ENCODE measurements at regions not wholly inside any gene's neighbourhood (a gene's known extent, or its start where the extent isn't known, plus 50 kb on each side); places are given as distances from the start of the nearest gene placed in this dataset.
A peak's percentile ranks its signal among the peaks of the same experiment; 100 is the strongest.

- WGBS, 2 donors (ENCODE audit: extremely low coverage in 2 of 2, insufficient read length in 2 of 2, insufficient replicate concordance in 1 of 2), result no CpG with 5 or more reads among the region's 30 CpGs
- Histone ChIP-seq H3K4ac (ENCODE audit: low read length) (no peak overlapping the region), H3K4me1 (ENCODE audit: control insufficient read depth in 2 of 2, insufficient read depth in 1 of 2, low read depth in 1 of 2, low read length in 2 of 2) (peaks cover 9 to 20% of the 10 kb centered on the region in 2 donors), H4K8ac (ENCODE audit: low read depth, low read length) (no peak overlapping the region), H2BK120ac (ENCODE audit: low read depth, low read length) (no peak overlapping the region), H3K4me2 (ENCODE audit: insufficient read depth, low read length, poor library complexity, severe bottlenecking) (no peak overlapping the region), H3K9ac (ENCODE audit: low read depth, low read length, poor library complexity) (no peak overlapping the region), H4K91ac (ENCODE audit: low read depth, low read length, poor library complexity) (no peak overlapping the region), H3K4me3 (ENCODE audit: low read length in 2 of 2) (no peak overlapping the region), H2BK12ac (ENCODE audit: low read length) (no peak overlapping the region), H3K27ac (replicated peaks; ENCODE audit: low read length) (no peak overlapping the region), H2BK5ac (ENCODE audit: low read length) (no peak overlapping the region), H3K79me1 (ENCODE audit: low read depth, low read length) (no peaks in the 10 kb centered on the region), H3K18ac (ENCODE audit: low read length) (peak overlapping the region; percentile 29), H3K23ac (ENCODE audit: low read depth, low read length, poor library complexity) (no peak overlapping the region), H3K27me3 (ENCODE audit: control insufficient read depth in 3 of 3, insufficient read depth in 3 of 3, low read depth in 1 of 3, low read length in 3 of 3) (no peaks in the 10 kb centered on the region), H2AK5ac (ENCODE audit: low read depth, low read length) (no peak overlapping the region), H3K9me3 (replicated peaks in 1 of 2; ENCODE audit: control insufficient read depth in 2 of 2, insufficient read depth in 1 of 2, low read depth in 1 of 2, low read length in 2 of 2) (no peaks in the 10 kb centered on the region), H2AFZ (ENCODE audit: low read length) (peak overlapping the region; percentile 73), H3K14ac (ENCODE audit: low read length) (no peak overlapping the region), H3K36me3 (replicated peaks in 1 of 2; ENCODE audit: control insufficient read depth in 2 of 2, insufficient read depth in 2 of 2, low read length in 2 of 2) (no peaks in the 10 kb centered on the region), H2BK15ac (ENCODE audit: low read length) (no peak overlapping the region)
- peak; percentile 83 for DNase-seq (ENCODE audit: low spot score)
Measured at GRCh38 chr16:51762081-51762996, 611.3 kb upstream of the SALL1 start.

GRCh38 chr16:51761001-51761400 is 609.9 kb upstream of the SALL1 start:
- Histone ChIP-seq H3K4me1 (ENCODE audit: control insufficient read depth in 2 of 2, insufficient read depth in 1 of 2, low read depth in 1 of 2, low read length in 2 of 2) (peaks cover 9 to 24% of the 10 kb centered on the region in 2 donors), H3K36me3 (replicated peaks in 1 of 2; ENCODE audit: control insufficient read depth in 2 of 2, insufficient read depth in 2 of 2, low read length in 2 of 2) (no peaks in the 10 kb centered on the region), H2BK12ac (ENCODE audit: low read length) (no peak overlapping the region), H3K14ac (ENCODE audit: low read length) (no peak overlapping the region), H2BK5ac (ENCODE audit: low read length) (no peak overlapping the region), H2AFZ (ENCODE audit: low read length) (no peak overlapping the region), H3K9me3 (replicated peaks in 1 of 2; ENCODE audit: control insufficient read depth in 2 of 2, insufficient read depth in 1 of 2, low read depth in 1 of 2, low read length in 2 of 2) (no peaks in the 10 kb centered on the region), H3K4me2 (ENCODE audit: insufficient read depth, low read length, poor library complexity, severe bottlenecking) (no peak overlapping the region), H3K4ac (ENCODE audit: low read length) (no peak overlapping the region), H3K9ac (ENCODE audit: low read depth, low read length, poor library complexity) (no peak overlapping the region), H3K23ac (ENCODE audit: low read depth, low read length, poor library complexity) (no peak overlapping the region), H2BK120ac (ENCODE audit: low read depth, low read length) (no peak overlapping the region), H4K8ac (ENCODE audit: low read depth, low read length) (no peak overlapping the region), H3K27me3 (ENCODE audit: control insufficient read depth in 3 of 3, insufficient read depth in 3 of 3, low read depth in 1 of 3, low read length in 3 of 3) (no peaks in the 10 kb centered on the region), H3K79me1 (ENCODE audit: low read depth, low read length) (no peaks in the 10 kb centered on the region), H2AK5ac (ENCODE audit: low read depth, low read length) (no peak overlapping the region), H3K18ac (ENCODE audit: low read length) (no peak overlapping the region), H2BK15ac (ENCODE audit: low read length) (no peak overlapping the region), H3K4me3 (ENCODE audit: low read length in 2 of 2) (no peak overlapping the region), H4K91ac (ENCODE audit: low read depth, low read length, poor library complexity) (no peak overlapping the region), H3K27ac (replicated peaks; ENCODE audit: low read length) (no peak overlapping the region)
- WGBS, 2 donors (ENCODE audit: extremely low coverage in 2 of 2, insufficient read length in 2 of 2, insufficient replicate concordance in 1 of 2), result no CpG with 5 or more reads among the region's 9 CpGs
- no peak for DNase-seq (ENCODE audit: low spot score)

- Histone ChIP-seq H3K79me1 (ENCODE audit: low read depth, low read length) (no peaks in the 10 kb centered on the region), H3K27me3 (ENCODE audit: control insufficient read depth in 3 of 3, insufficient read depth in 3 of 3, low read depth in 1 of 3, low read length in 3 of 3) (no peaks in the 10 kb centered on the region), H2AFZ (ENCODE audit: low read length) (no peak overlapping the region), H3K4me1 (ENCODE audit: control insufficient read depth in 2 of 2, insufficient read depth in 1 of 2, low read depth in 1 of 2, low read length in 2 of 2) (peaks cover 9 to 28% of the 10 kb centered on the region in 2 donors), H4K8ac (ENCODE audit: low read depth, low read length) (no peak overlapping the region), H3K4me3 (ENCODE audit: low read length in 2 of 2) (no peak overlapping the region), H3K18ac (ENCODE audit: low read length) (no peak overlapping the region), H2BK5ac (ENCODE audit: low read length) (no peak overlapping the region), H3K14ac (ENCODE audit: low read length) (no peak overlapping the region), H3K4ac (ENCODE audit: low read length) (no peak overlapping the region), H3K9me3 (replicated peaks in 1 of 2; ENCODE audit: control insufficient read depth in 2 of 2, insufficient read depth in 1 of 2, low read depth in 1 of 2, low read length in 2 of 2) (no peaks in the 10 kb centered on the region), H2BK12ac (ENCODE audit: low read length) (no peak overlapping the region), H4K91ac (ENCODE audit: low read depth, low read length, poor library complexity) (no peak overlapping the region), H2AK5ac (ENCODE audit: low read depth, low read length) (no peak overlapping the region), H3K36me3 (replicated peaks in 1 of 2; ENCODE audit: control insufficient read depth in 2 of 2, insufficient read depth in 2 of 2, low read length in 2 of 2) (no peaks in the 10 kb centered on the region), H3K9ac (ENCODE audit: low read depth, low read length, poor library complexity) (no peak overlapping the region), H2BK15ac (ENCODE audit: low read length) (no peak overlapping the region), H3K4me2 (ENCODE audit: insufficient read depth, low read length, poor library complexity, severe bottlenecking) (no peak overlapping the region), H3K23ac (ENCODE audit: low read depth, low read length, poor library complexity) (no peak overlapping the region), H2BK120ac (ENCODE audit: low read depth, low read length) (no peak overlapping the region), H3K27ac (replicated peaks; ENCODE audit: low read length) (no peak overlapping the region)
- WGBS, 2 donors (ENCODE audit: extremely low coverage in 2 of 2, insufficient read length in 2 of 2, insufficient replicate concordance in 1 of 2), result no CpG with 5 or more reads among the region's 5 CpGs
- no peak for DNase-seq (ENCODE audit: low spot score)
Measured at GRCh38 chr16:51759999-51760398, 608.9 kb upstream of the SALL1 start.

GRCh38 chr16:51759329-51759728 is 608.3 kb upstream of the SALL1 start:
- Histone ChIP-seq H3K14ac (ENCODE audit: low read length) (no peak overlapping the region), H3K4me2 (ENCODE audit: insufficient read depth, low read length, poor library complexity, severe bottlenecking) (no peak overlapping the region), H3K79me1 (ENCODE audit: low read depth, low read length) (no peaks in the 10 kb centered on the region), H2AFZ (ENCODE audit: low read length) (no peak overlapping the region), H4K91ac (ENCODE audit: low read depth, low read length, poor library complexity) (no peak overlapping the region), H3K9ac (ENCODE audit: low read depth, low read length, poor library complexity) (no peak overlapping the region), H2AK5ac (ENCODE audit: low read depth, low read length) (no peak overlapping the region), H3K18ac (ENCODE audit: low read length) (no peak overlapping the region), H3K4me1 (ENCODE audit: control insufficient read depth in 2 of 2, insufficient read depth in 1 of 2, low read depth in 1 of 2, low read length in 2 of 2) (peaks cover 9 to 25% of the 10 kb centered on the region in 2 donors), H3K4ac (ENCODE audit: low read length) (no peak overlapping the region), H3K23ac (ENCODE audit: low read depth, low read length, poor library complexity) (no peak overlapping the region), H3K27me3 (ENCODE audit: control insufficient read depth in 3 of 3, insufficient read depth in 3 of 3, low read depth in 1 of 3, low read length in 3 of 3) (no peaks in the 10 kb centered on the region), H2BK120ac (ENCODE audit: low read depth, low read length) (no peak overlapping the region), H2BK5ac (ENCODE audit: low read length) (no peak overlapping the region), H4K8ac (ENCODE audit: low read depth, low read length) (no peak overlapping the region), H3K9me3 (replicated peaks in 1 of 2; ENCODE audit: control insufficient read depth in 2 of 2, insufficient read depth in 1 of 2, low read depth in 1 of 2, low read length in 2 of 2) (no peaks in the 10 kb centered on the region), H3K4me3 (ENCODE audit: low read length in 2 of 2) (no peak overlapping the region), H3K36me3 (replicated peaks in 1 of 2; ENCODE audit: control insufficient read depth in 2 of 2, insufficient read depth in 2 of 2, low read length in 2 of 2) (no peaks in the 10 kb centered on the region), H2BK12ac (ENCODE audit: low read length) (no peak overlapping the region), H2BK15ac (ENCODE audit: low read length) (no peak overlapping the region), H3K27ac (replicated peaks; ENCODE audit: low read length) (no peak overlapping the region)
- no peak for DNase-seq (ENCODE audit: low spot score)
- no CpG with 5 or more reads among the region's 4 CpGs for WGBS, 2 donors (ENCODE audit: extremely low coverage in 2 of 2, insufficient read length in 2 of 2, insufficient replicate concordance in 1 of 2)

Data from neuronal stem cell (in vitro differentiated cells).